K562 (cell line): ENCODE measurements at regions not wholly inside any gene's neighbourhood (a gene's known extent, or its start where the extent isn't known, plus 50 kb on each side); places are given as distances from the start of the nearest gene placed in this dataset.

Experiments
- ARID4B ChIP-seq: sonication (generic); formaldehyde crosslinking; IDR thresholded peaks from 2 replicates; pipeline ENCODE4 v1.8.0; 2022; ENCODE audit warnings: mild to moderate bottlenecking, missing genetic modification reagents
- CTCF ChIP-seq, 3 experiments: IDR thresholded peaks in 2 of 3; conservative IDR thresholded peaks in 1 of 3; 2 replicates each; pipeline ENCODE4 v1.5.1; 2011 to 2012; ENCODE audit warnings: low read length in 3 of 3, mild to moderate bottlenecking in 3 of 3, control low read depth in 2 of 3, improper control_type of control experiment in 1 of 3, inconsistent platforms in 1 of 3, low read depth in 1 of 3, mixed read lengths in 1 of 3, moderate library complexity in 1 of 3; ENCODE audit not compliant: insufficient read depth in 2 of 3
- DPF2 ChIP-seq: fragments of 450-650 bp; IDR thresholded peaks from 2 replicates; pipeline ENCODE4 v1.6.1; 2016
- EZH2 ChIP-seq: IDR thresholded peaks from 2 replicates; pipeline ENCODE4 v1.6.1; 2012; ENCODE audit warnings: low read depth, mild to moderate bottlenecking, inconsistent platforms, low read length, borderline replicate concordance
- MTA1 ChIP-seq: fragments of 450-650 bp; IDR thresholded peaks from 2 replicates; pipeline ENCODE4 v1.6.1; 2017; ENCODE audit warnings: borderline replicate concordance
- NR3C1 ChIP-seq: sonication (generic); formaldehyde crosslinking; IDR thresholded peaks from 2 replicates; pipeline ENCODE4 v1.8.1; 2022; ENCODE audit warnings: missing genetic modification reagents
- POLR2A ChIP-seq: fragments of 450-650 bp; conservative IDR thresholded peaks from 2 replicates; pipeline ENCODE4 v1.6.1; 2016
- RBM39 ChIP-seq: fragments of 200-400 bp; formaldehyde crosslinking; optimal IDR thresholded peaks from 2 replicates; pipeline ENCODE3; 2018; ENCODE audit warnings: low read depth, low read length
- SIX5 ChIP-seq, 2 experiments: IDR thresholded peaks; 2 replicates each; pipeline ENCODE4 v1.6.1; 2011; ENCODE audit warnings: low read length in 2 of 2, borderline replicate concordance in 1 of 2, low read depth in 1 of 2, mild to moderate bottlenecking in 1 of 2, moderate library complexity in 1 of 2; ENCODE audit not compliant: insufficient read depth in 1 of 2

GRCh38 chr4:10180603-10180926 lies 64.0 kb upstream of the WDR1 start:
- no peak for TF ChIP-seq DPF2
- no peak for TF ChIP-seq ARID4B (CRISPR knock-in tag)
- TF ChIP-seq EZH2, result no peak
- TF ChIP-seq CTCF (IDR thresholded peaks at IDR 0.05 in 2 of 3, conservative IDR thresholded peaks at IDR 0.05 in 1 of 3; ENCODE audit: insufficient read depth in 2 of 3, low read depth in 1 of 3, low read length in 3 of 3), result no peak
- TF ChIP-seq POLR2A, result no peak
- no peak for TF ChIP-seq MTA1
- TF ChIP-seq NR3C1 (CRISPR knock-in tag), result no peak
- TF ChIP-seq SIX5 (IDR thresholded peaks at IDR 0.05; ENCODE audit: borderline replicate concordance in 1 of 2, insufficient read depth in 1 of 2, low read depth in 1 of 2, low read length in 2 of 2), result no peak
- no peak for TF ChIP-seq RBM39
